GM21526 (cell line): ENCODE measurements at regions not wholly inside any gene's neighbourhood (a gene's known extent, or its start where the extent isn't known, plus 50 kb on each side); places are given as distances from the start of the nearest gene placed in this dataset.

Experiments used
- ATAC-seq: cut with Tn5 transposase; IDR thresholded peaks from one replicate; pipeline ENCODE4 v1.9.1; 2021; ENCODE audit warnings: moderate library complexity; ENCODE audit not compliant: unreplicated experiment, low FRiP score

GRCh38 chr1:67580691-67581403 is 104.2 kb upstream of the GADD45A start:
- no peak for ATAC-seq

GRCh38 chr1:67582625-67583461 is 102.2 kb upstream of the GADD45A start:
- ATAC-seq, result no peak

- ATAC-seq, result no peak
Observed at GRCh38 chr1:67583462-67583950, 101.5 kb upstream of the GADD45A start.

DNA sequence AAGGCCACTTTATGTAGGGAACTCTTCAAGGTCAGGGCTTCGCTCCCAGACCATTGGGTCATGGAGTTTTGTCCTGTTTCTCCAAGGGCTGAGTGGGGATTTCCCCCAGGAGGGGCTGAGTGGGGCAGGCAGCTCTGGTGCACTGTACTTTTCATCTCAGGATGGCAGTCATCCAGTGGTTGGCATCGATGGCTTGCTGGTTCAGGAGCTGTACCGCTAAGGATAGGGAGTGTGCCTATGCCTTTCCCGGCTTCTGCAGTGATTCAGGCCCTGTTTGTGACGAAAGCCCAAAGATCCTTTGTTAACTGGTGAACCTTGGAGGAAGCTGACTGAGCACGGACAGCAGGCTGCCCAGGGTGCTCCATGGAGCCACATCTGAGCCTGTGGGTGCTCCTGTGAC is 100.1 kb upstream of the GADD45A start:
- no peak for ATAC-seq

DNA sequence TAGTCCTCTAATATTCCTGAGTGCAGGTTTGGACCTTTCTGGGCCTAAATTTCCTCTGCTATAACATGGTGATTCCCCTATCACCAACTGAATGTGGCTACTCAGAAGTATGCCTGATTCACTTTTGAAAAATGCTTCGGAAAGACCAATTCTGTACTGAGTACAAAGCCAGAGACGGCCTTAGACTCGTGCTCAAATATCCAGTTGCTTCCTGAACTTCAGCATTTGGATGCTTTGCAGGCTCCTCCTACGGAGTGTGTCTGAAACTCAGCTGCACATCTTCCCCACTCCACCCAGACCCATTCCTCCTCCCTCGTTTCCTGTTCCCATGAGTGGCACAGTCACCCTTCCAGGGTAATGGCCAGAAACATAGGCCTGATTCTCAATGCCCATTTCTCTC is 98.4 kb upstream of the GADD45A start:
- ATAC-seq, result no peak

DNA sequence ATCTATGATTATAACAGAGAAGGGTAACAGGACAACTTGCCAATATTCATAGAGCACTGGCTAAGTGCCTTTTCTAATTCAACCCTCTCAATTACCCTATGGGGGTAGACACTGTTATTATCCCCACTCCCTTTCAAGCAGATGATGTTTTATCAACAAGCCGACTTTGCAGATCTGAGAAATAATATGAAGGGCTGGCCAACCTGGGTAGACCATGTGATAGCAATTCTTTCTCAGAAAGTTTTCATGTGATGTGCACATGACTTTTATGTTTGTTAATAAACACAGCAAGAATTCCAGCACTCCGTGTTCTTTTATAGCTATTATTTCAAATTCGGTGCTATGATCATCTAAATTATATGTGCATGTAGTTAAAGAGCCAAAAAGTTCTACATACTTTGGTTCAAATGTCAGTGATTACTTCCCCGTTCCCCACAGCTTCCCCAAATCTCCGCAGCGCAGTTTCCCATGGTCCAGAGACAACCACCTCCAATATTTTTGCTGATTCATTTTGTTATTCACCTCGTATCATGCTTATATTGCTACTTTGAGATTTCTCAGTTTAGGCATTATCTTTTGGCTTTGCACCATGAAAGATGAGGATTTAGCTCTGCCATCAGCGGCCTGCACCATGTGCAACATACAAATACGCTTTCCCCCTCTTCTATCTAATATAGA is 96.7 kb upstream of the GADD45A start:
- ATAC-seq, result no peak

DNA sequence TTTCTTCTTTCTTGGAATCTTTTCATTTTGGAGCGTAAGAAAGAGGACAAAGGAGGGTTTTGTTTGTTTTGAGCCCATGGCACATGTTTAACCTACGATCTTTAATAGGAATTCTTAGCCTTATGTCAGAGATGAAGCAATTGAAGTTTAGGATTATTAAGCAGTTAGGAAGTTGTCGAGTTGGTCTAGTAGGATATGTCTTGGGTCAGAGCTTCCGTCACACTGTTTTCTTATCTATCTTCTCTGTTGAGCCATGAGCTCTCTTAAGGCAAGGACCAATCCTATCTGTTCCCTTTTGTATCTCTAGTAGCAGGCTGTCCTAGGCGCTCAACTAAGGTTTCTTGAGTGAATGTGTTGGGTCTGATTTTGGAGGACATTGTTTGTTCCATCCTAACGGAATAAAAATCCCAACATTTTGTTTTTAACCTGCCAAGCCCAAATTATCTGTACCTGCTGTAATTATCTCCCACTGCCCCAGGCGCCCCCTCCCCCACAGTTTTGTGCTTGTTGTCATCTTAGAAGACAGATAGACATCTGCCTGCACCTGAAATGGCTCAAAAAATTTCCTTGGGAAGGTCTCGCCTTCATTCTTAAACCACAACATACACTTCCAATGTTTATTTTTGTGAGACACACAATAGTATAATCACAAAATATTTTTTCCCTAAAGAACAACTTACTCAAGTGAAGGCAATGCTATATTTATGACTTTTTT is 95.3 kb upstream of the GADD45A start:
- ATAC-seq, result no peak

GRCh38 chr1:67590329-67590728 is 94.7 kb upstream of the GADD45A start:
- ATAC-seq, result no peak

- ATAC-seq, result no peak
Observed at GRCh38 chr1:67594764-67595163, 90.2 kb upstream of the GADD45A start.

DNA sequence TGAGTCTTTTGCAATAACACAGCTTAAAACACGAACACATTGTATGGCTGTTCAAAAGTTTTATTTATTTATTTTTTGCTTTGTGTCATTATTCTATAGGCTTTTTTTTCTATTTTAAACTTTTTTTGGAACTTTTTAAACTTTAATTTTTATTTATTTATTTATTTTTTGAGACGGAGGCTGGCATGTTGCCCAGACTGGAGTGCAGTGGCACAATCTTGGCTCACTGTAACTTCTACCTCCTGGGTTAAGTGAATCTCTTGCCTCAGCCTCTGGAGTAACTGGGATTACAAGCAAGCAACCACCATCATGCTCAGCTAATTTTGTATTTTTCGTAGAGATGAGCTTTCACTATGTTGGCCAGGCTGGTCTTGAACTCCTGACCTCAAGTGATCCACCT is 88.3 kb upstream of the GADD45A start:
- ATAC-seq, result no peak

DNA sequence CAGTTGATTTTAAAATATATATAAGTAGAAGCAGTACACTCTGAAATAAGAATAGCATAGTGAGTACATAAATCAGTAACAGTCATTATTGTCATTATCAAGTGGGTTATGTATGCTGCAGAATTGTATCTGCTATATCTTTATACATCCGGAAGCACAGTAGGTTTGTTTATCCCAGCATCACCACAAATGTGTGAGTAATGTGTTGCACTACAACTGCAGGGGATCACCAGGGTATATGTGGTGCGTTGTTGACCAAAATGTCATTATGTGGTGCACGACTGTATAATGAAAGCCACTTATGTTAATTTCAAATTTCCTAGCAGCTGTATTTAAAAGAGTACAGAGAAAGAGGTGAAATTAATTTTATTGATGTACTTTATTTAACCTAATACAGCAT is 87.7 kb upstream of the GADD45A start:
- ATAC-seq, result no peak

- no peak for ATAC-seq
Observed at GRCh38 chr1:67599085-67599484, 85.9 kb upstream of the GADD45A start.

GRCh38 chr1:67601539-67601938 is 83.5 kb upstream of the GADD45A start:
- no peak for ATAC-seq

GRCh38 chr1:67601955-67602354 is 83.0 kb upstream of the GADD45A start:
- no peak for ATAC-seq

DNA sequence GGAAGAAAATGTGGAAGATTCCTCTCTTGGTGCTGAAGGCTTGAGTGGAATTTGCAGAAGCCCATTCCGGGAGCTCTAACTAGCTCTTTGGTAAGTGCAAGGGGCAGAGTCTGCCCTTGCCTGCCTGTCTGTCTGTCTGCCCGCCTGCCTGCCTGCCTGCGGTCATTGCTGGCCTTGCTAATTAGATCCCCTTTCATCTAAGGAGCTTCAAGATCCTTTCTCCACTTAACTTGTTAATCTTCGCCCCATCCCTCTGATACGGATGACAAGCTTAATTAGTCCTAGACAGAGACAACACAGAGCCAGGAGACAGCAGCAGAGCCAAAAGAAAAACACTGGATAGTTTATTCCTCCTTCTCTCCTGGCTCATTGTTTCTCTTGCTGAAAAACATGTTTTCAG is 80.2 kb upstream of the GADD45A start:
- ATAC-seq, result no peak

DNA sequence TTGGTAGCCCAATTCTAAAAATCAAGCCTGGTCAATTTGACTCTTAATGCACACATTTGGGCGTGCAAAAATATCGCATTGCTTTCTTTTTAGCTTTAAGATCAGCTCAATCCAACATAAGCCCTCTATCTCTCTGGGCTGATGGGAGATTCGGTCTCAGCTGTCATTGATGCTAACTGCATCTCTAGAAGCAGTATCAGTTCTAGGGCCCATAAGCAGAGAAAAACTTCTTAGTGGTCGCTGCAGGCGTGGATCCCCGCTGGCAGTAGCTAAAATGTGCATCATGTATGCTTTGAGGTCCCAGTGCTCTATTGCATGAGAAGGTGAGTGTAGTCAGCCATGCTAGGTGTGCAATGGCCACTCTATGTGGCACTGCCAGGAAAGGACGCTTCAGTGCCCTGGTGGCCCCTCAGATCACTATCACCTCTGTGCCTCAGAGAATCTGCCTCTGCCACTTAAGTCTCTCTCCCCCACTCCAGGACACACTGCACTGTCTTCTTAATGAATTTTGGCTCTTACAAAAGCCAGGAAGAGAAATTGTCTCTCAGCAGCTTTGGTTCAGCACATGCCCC is 79.7 kb upstream of the GADD45A start:
- no peak for ATAC-seq

- no peak for ATAC-seq
Observed at GRCh38 chr1:67607286-67607685, 77.7 kb upstream of the GADD45A start.

DNA sequence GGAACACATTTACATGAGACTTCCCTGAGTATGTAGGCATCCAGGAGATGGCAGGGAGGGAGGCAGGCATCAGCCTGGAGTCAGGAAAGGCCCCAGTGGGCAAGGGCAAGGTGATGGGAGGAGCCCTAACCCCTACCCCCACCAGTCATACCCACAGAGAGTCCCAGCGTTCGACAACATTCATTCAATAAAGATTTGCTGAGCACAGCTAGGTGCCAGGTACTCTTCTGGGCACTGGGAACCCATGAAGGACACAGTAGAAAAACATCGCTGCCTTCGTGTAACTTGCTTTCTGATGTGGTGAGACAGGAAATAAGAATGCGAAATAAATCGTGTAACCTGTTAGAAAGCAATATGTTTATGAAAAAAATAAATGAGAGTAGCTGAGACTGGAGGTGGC is 77.3 kb upstream of the GADD45A start:
- no peak for ATAC-seq

DNA sequence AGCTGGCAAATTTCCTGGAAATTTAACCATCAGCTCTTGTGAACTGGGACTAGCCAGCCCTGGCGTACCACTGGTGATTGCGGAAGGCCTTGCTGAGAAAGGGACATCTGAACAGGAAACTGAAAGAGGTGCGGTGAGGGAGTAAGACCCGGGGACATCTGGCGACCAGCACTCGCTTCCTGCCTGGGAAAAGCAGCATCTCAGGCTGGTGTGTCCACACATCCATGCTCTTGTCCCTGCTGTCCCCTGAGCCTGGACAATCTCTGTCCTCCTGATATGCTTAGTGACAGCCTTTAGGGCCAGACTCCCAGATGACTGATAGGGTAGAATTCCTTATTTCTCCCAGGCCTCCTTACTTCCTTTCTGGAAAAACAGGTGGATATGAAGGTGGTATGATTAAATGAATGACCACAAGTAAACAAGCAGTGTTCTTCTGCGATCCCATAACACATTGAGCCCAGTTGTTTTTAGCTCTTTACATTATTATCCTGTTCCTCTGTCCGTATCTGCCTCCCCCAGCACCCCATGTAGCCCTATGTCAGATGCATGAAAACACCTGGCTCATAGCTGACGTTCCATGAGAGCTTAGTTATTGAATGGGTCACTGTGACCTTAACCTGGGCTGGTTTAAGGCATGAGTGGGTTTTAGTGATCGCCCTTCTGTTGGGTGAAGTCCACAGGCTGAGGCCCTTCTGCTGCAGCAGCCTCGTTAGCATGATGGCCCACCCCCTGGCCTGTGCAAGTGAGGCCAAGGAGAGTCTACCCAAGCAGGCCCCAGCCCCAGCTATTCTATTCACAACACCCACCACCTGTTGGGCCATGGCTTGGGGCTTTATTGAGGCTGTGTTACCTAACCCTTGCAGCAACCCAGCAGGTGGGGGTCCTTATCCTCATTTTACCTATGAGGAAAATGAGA is 76.1 kb upstream of the GADD45A start:
- no peak for ATAC-seq
